H9 (cell line): ENCODE measurements at regions not wholly inside any gene's neighbourhood (a gene's known extent, or its start where the extent isn't known, plus 50 kb on each side); places are given as distances from the start of the nearest gene placed in this dataset.

ENCODE experiments used
- DNase-seq: peaks from one replicate; pipeline ENCODE4 v3.0.0-alpha.2; 2017
- H2AFZ ChIP-seq: one replicate; pipeline ENCODE4 v1.6.1; 2013; ENCODE audit warnings: mild to moderate bottlenecking, low read length, control low read depth, moderate library complexity
- H2AK5ac ChIP-seq: 2 replicates; pipeline ENCODE4 v1.6.1; 2013; ENCODE audit warnings: low read length, control low read depth, mixed read lengths; ENCODE audit not compliant: insufficient read length
- H2BK120ac ChIP-seq: one replicate; pipeline ENCODE4 v1.6.1; 2013; ENCODE audit warnings: low read depth, mild to moderate bottlenecking, low read length, control low read depth, inconsistent platforms; ENCODE audit not compliant: poor library complexity, severe bottlenecking
- H2BK12ac ChIP-seq: 2 replicates; pipeline ENCODE4 v1.6.1; 2013; ENCODE audit warnings: low read length, control low read depth, mixed read lengths, low read depth; ENCODE audit not compliant: insufficient read length
- H2BK15ac ChIP-seq: 2 replicates; pipeline ENCODE4 v1.6.1; 2013; ENCODE audit warnings: low read depth, low read length, control low read depth
- H2BK20ac ChIP-seq: one replicate; pipeline ENCODE4 v1.6.1; 2013; ENCODE audit warnings: low read depth, mild to moderate bottlenecking, low read length, control low read depth, inconsistent platforms; ENCODE audit not compliant: poor library complexity, severe bottlenecking
- H2BK5ac ChIP-seq: 2 replicates; pipeline ENCODE4 v1.6.1; 2013; ENCODE audit warnings: low read length, control low read depth, mixed read lengths; ENCODE audit not compliant: insufficient read length
- H3K14ac ChIP-seq: 2 replicates; pipeline ENCODE4 v1.6.1; 2013; ENCODE audit warnings: low read length, control low read depth; ENCODE audit not compliant: insufficient read depth
- H3K18ac ChIP-seq: 2 replicates; pipeline ENCODE4 v1.6.1; 2013; ENCODE audit warnings: low read depth, mild to moderate bottlenecking, mixed read lengths, low read length, control low read depth; ENCODE audit not compliant: insufficient read length
- H3K23ac ChIP-seq: 2 replicates; pipeline ENCODE4 v1.6.1; 2013; ENCODE audit warnings: low read length, control low read depth, mixed read lengths, low read depth; ENCODE audit not compliant: insufficient read length
- H3K23me2 ChIP-seq: 2 replicates; pipeline ENCODE4 v1.6.1; 2013; ENCODE audit warnings: low read depth, mild to moderate bottlenecking, mixed read lengths, low read length, control low read depth; ENCODE audit not compliant: insufficient read length, poor library complexity, severe bottlenecking
- H3K27ac ChIP-seq: 2 replicates; pipeline ENCODE4 v1.5.1; 2013; ENCODE audit warnings: low read length, control low read depth, mixed read lengths, low read depth; ENCODE audit not compliant: insufficient read length
- H3K27me3 ChIP-seq: 2 replicates; pipeline ENCODE4 v1.6.1; 2013; ENCODE audit warnings: low read length, control low read depth, inconsistent platforms; ENCODE audit not compliant: insufficient read depth
- H3K4ac ChIP-seq: 2 replicates; pipeline ENCODE4 v1.6.1; 2013; ENCODE audit warnings: low read depth, mild to moderate bottlenecking, control low read depth, inconsistent platforms, low read length, moderate library complexity
- H3K4me1 ChIP-seq: 2 replicates; pipeline ENCODE4 v1.6.1; 2013; ENCODE audit warnings: low read length, control low read depth, inconsistent platforms; ENCODE audit not compliant: insufficient read depth
- H3K4me2 ChIP-seq: 2 replicates; pipeline ENCODE4 v1.6.1; 2013; ENCODE audit warnings: low read length, control low read depth, mixed read lengths; ENCODE audit not compliant: insufficient read length, insufficient read depth
- H3K56ac ChIP-seq: 2 replicates; pipeline ENCODE4 v1.6.1; 2013; ENCODE audit warnings: low read depth, mild to moderate bottlenecking, mixed read lengths, low read length, control low read depth; ENCODE audit not compliant: insufficient read length
- H3K79me1 ChIP-seq: 2 replicates; pipeline ENCODE4 v1.6.1; 2013; ENCODE audit warnings: low read depth, mild to moderate bottlenecking, moderate library complexity, low read length, control low read depth, inconsistent platforms; ENCODE audit not compliant: insufficient read depth, poor library complexity, severe bottlenecking
- H3K79me2 ChIP-seq: 2 replicates; pipeline ENCODE4 v1.6.1; 2013; ENCODE audit warnings: low read length, control low read depth, inconsistent platforms; ENCODE audit not compliant: insufficient read depth
- H3K9ac ChIP-seq: 2 replicates; pipeline ENCODE4 v1.6.1; 2013; ENCODE audit warnings: low read length, control low read depth, mixed read lengths; ENCODE audit not compliant: insufficient read length; ENCODE audit errors: extremely low read depth
- H3K9me3 ChIP-seq: one replicate; pipeline ENCODE4 v1.6.1; 2013; ENCODE audit warnings: low read depth, low read length, inconsistent platforms; ENCODE audit not compliant: control insufficient read depth
- H3T11ph ChIP-seq: one replicate; pipeline ENCODE4 v1.6.1; 2013; ENCODE audit warnings: mild to moderate bottlenecking, low read length, control low read depth, inconsistent platforms
- H4K20me1 ChIP-seq: one replicate; pipeline ENCODE4 v1.6.1; 2013; ENCODE audit not compliant: control insufficient read depth, insufficient read length, insufficient read depth
- H4K5ac ChIP-seq: 2 replicates; pipeline ENCODE4 v1.6.1; 2013; ENCODE audit warnings: low read depth, mild to moderate bottlenecking, mixed read lengths, low read length, control low read depth; ENCODE audit not compliant: insufficient read length
- H4K8ac ChIP-seq: replicated peaks from 2 replicates; pipeline ENCODE4 v1.6.1; 2013; ENCODE audit warnings: low read length, control low read depth, mixed read lengths, low read depth; ENCODE audit not compliant: insufficient read length
- H4K91ac ChIP-seq: 2 replicates; pipeline ENCODE4 v1.6.1; 2013; ENCODE audit warnings: low read depth, mild to moderate bottlenecking, moderate library complexity, mixed read lengths, low read length, control low read depth; ENCODE audit not compliant: insufficient read length
- H3K27ac Mint-ChIP-seq, 3 experiments: 2 replicates in 2 of 3; 3 replicates in 1 of 3; pipeline ENCODE4 v1.8.0; 2020 to 2021; ENCODE audit warnings: mixed read lengths in 3 of 3, mild to moderate bottlenecking in 1 of 3, moderate library complexity in 1 of 3
- H3K27me3 Mint-ChIP-seq: 2 replicates; pipeline ENCODE4 v1.8.0; 2021; ENCODE audit warnings: low read depth, mild to moderate bottlenecking, moderate library complexity, mixed read lengths
- H3K36me3 Mint-ChIP-seq, 3 experiments: 2 replicates in 2 of 3; 3 replicates in 1 of 3; pipeline ENCODE4 v1.8.0; 2020 to 2021; ENCODE audit warnings: low read depth in 3 of 3, mixed read lengths in 3 of 3; ENCODE audit not compliant: insufficient read depth in 1 of 3
- H3K4me1 Mint-ChIP-seq, 2 experiments: 2 replicates each; pipeline ENCODE4 v1.8.0; 2020; ENCODE audit warnings: mixed read lengths in 2 of 2
- H3K4me3 Mint-ChIP-seq, 2 experiments: 2 replicates in 1 of 2; 3 replicates in 1 of 2; pipeline ENCODE4 v1.8.0; 2020 to 2021; ENCODE audit warnings: mild to moderate bottlenecking in 2 of 2, mixed read lengths in 2 of 2, moderate library complexity in 1 of 2
- H3K9me3 Mint-ChIP-seq, 2 experiments: 2 replicates in 1 of 2; 3 replicates in 1 of 2; pipeline ENCODE4 v1.8.0; 2020; ENCODE audit warnings: mild to moderate bottlenecking in 2 of 2, mixed read lengths in 2 of 2, moderate library complexity in 1 of 2
- WGBS: extraction: QIAGEN DNeasy Blood & Tissue Kit; methylation state at CpG from one replicate; pipeline ENCODE4 v1.1.7; 2013; ENCODE audit warnings: missing lambda C conversion rate, low lambda C conversion rate, mixed read lengths; ENCODE audit not compliant: insufficient read length; ENCODE audit errors: extremely low coverage; 5-methylcytosine and 5-hydroxymethylcytosine counted together
- TF ChIP-seq, protein P1 (sequence below): fragments of 200-600 bp; sonication (generic); conservative IDR thresholded peaks from 3 replicates; pipeline ENCODE4 v1.8.0; 2021; ENCODE audit warnings: antibody characterized with exemption, mild to moderate bottlenecking

DNA sequence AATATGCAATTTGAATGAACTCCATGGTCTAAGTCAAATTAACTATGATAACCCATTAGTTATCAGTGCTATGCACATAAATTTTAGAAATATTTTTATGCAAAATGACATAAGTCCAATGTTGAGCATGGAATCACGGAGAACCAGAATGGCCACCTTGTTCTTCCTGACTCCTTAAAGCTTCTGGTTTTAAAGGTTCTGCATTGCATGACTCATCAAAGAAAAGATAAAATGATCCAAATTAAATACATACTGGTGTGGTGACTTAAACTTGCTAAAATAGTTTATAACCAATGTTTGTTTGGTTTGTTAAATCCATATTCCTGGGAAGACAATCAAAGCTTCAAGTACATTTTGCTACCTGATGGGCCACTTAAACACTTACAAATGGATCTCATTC lies 1146.9 kb upstream of the NRXN1 start:
- Histone ChIP-seq H3K27ac (no peak overlapping the region), H4K91ac (no peak overlapping the region), H2BK5ac (no peak overlapping the region), H3K56ac (no peak overlapping the region), H3K4me2 (no peak overlapping the region), H3K27me3 (no peaks in the 10 kb centered on the region), H3K14ac (no peak overlapping the region), H2BK15ac (no peak overlapping the region), H3K79me2 (no peaks in the 10 kb centered on the region), H3K23ac (no peak overlapping the region), H4K8ac (no peak overlapping the region), H2BK120ac (no peak overlapping the region), H4K5ac (no peak overlapping the region), H3K23me2 (no peaks in the 10 kb centered on the region), H3K4me1 (no peaks in the 10 kb centered on the region), H4K20me1 (no peaks in the 10 kb centered on the region), H3T11ph (no peak overlapping the region), H2BK20ac (no peak overlapping the region), H3K18ac (no peak overlapping the region), H3K9me3 (no peaks in the 10 kb centered on the region), H2BK12ac (no peak overlapping the region), H3K79me1 (no peaks in the 10 kb centered on the region), H2AK5ac (no peak overlapping the region), H2AFZ (no peak overlapping the region), H3K4ac (no peak overlapping the region), H3K9ac (no peak overlapping the region)
- Mint-ChIP-seq H3K27me3 (no peaks in the 10 kb centered on the region), H3K9me3 (peaks cover 10 to 16% of the 10 kb centered on the region in 2 experiments), H3K36me3 (peaks cover 7 to 18% (median 11%) of the 10 kb centered on the region in 3 experiments), H3K27ac (no peak overlapping the region), H3K4me1 (no peaks in the 10 kb centered on the region), H3K4me3 (no peak overlapping the region)
- TF ChIP-seq, protein P1, sequence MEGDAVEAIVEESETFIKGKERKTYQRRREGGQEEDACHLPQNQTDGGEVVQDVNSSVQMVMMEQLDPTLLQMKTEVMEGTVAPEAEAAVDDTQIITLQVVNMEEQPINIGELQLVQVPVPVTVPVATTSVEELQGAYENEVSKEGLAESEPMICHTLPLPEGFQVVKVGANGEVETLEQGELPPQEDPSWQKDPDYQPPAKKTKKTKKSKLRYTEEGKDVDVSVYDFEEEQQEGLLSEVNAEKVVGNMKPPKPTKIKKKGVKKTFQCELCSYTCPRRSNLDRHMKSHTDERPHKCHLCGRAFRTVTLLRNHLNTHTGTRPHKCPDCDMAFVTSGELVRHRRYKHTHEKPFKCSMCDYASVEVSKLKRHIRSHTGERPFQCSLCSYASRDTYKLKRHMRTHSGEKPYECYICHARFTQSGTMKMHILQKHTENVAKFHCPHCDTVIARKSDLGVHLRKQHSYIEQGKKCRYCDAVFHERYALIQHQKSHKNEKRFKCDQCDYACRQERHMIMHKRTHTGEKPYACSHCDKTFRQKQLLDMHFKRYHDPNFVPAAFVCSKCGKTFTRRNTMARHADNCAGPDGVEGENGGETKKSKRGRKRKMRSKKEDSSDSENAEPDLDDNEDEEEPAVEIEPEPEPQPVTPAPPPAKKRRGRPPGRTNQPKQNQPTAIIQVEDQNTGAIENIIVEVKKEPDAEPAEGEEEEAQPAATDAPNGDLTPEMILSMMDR: no peak
- WGBS: no CpG with 5 or more reads among the region's 1 CpG
- DNase-seq: no peak
